ENCODE measurements at regions not wholly inside any gene's neighbourhood (a gene's known extent, or its start where the extent isn't known, plus 50 kb on each side); places are given as distances from the start of the nearest gene placed in this dataset.

- no peaks in the 10 kb centered on the region for H3K9me3 ChIP-seq
- H3K27ac ChIP-seq: no peak overlapping the region
- no peak overlapping the region for H3K4me3 ChIP-seq
- no peak for TF ChIP-seq CTCF (IDR thresholded peaks at IDR 0.05)
- intact Hi-C loops (cut with DNase I): no loop called here
- H3K27me3 ChIP-seq: no peaks in the 10 kb centered on the region
- H3K36me3 ChIP-seq: no peaks in the 10 kb centered on the region
- H3K4me1 ChIP-seq: no peaks in the 10 kb centered on the region
- no peak for DNase-seq (ENCODE audit: low spot score in 2 of 2)
Observed at GRCh38 chr16:47855431-47855830, 300.4 kb downstream of the ABCC12 start.

GRCh38 chr16:47854737-47855136 lies 301.1 kb downstream of the ABCC12 start:
- no peak for TF ChIP-seq CTCF (IDR thresholded peaks at IDR 0.05)
- no peaks in the 10 kb centered on the region for H3K36me3 ChIP-seq
- no peak for DNase-seq (ENCODE audit: low spot score in 2 of 2)
- no peaks in the 10 kb centered on the region for H3K9me3 ChIP-seq
- intact Hi-C loops (cut with DNase I): no loop called here
- no peaks in the 10 kb centered on the region for H3K4me1 ChIP-seq
- H3K4me3 ChIP-seq: no peak overlapping the region
- no peak overlapping the region for H3K27ac ChIP-seq
- H3K27me3 ChIP-seq: no peaks in the 10 kb centered on the region

- no peak for DNase-seq (ENCODE audit: low spot score in 2 of 2)
- no peaks in the 10 kb centered on the region for H3K36me3 ChIP-seq
- H3K4me1 ChIP-seq: no peaks in the 10 kb centered on the region
- TF ChIP-seq CTCF (IDR thresholded peaks at IDR 0.05): no peak
- H3K9me3 ChIP-seq: no peaks in the 10 kb centered on the region
- no peaks in the 10 kb centered on the region for H3K27me3 ChIP-seq
- H3K4me3 ChIP-seq: no peak overlapping the region
- intact Hi-C loops (cut with DNase I): no loop called here
- no peak overlapping the region for H3K27ac ChIP-seq
Observed at GRCh38 chr16:47852991-47853390, 302.8 kb downstream of the ABCC12 start.

DNA sequence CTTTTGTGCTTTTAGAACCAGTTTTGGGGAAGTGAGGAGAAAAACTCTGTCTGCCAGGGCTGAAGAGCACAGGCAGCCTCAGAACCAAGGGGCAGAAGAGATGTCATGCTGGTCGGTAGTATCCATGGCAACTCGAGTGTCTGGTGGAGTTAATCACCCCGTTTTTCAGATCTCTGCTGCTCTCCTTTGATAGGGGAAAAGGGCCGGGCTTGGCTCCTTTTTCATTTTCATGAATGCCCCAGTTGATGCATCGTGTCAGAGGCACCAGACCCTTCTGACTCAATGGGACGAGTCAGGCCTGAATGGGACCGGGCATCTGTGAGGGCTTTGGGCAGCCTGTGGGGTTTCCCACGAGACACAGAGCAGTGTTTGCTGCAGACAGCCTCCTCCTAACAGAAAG lies 304.6 kb downstream of the ABCC12 start:
- Histone ChIP-seq H3K9me3 (no peaks in the 10 kb centered on the region), H3K4me1 (no peaks in the 10 kb centered on the region), H3K27me3 (no peaks in the 10 kb centered on the region), H3K4me3 (no peak overlapping the region), H3K27ac (no peak overlapping the region), H3K36me3 (no peaks in the 10 kb centered on the region)
- DNase-seq (ENCODE audit: low spot score in 2 of 2): no peak
- intact Hi-C loops (cut with DNase I): no loop called here
- no peak for TF ChIP-seq CTCF (IDR thresholded peaks at IDR 0.05)

DNA sequence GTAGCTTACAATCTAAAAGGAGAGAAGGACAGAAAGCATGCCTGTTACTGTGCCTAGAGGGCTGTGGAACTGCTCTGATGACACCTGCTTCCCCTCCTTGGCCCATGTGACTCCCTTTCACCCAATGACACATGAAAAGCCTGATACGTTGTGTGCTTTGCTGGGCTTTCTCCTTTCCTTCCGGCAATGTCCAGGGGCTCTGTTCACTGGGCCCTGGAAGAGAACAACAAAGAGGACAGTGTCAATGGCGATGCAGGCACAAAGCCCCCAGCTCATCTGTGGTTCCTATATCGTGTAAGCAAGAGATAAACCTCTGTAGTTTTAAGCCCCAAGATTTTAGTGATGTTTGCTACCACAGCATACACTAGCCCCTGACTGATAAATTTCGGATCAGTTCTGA lies 306.1 kb downstream of the ABCC12 start:
- intact Hi-C loops (cut with DNase I): no loop called here
- H3K4me1 ChIP-seq: no peaks in the 10 kb centered on the region
- no peak for TF ChIP-seq CTCF (IDR thresholded peaks at IDR 0.05)
- no peak overlapping the region for H3K27ac ChIP-seq
- no peak for DNase-seq (ENCODE audit: low spot score in 2 of 2)
- no peaks in the 10 kb centered on the region for H3K27me3 ChIP-seq
- H3K36me3 ChIP-seq: no peaks in the 10 kb centered on the region
- H3K9me3 ChIP-seq: no peaks in the 10 kb centered on the region
- H3K4me3 ChIP-seq: no peak overlapping the region

DNA sequence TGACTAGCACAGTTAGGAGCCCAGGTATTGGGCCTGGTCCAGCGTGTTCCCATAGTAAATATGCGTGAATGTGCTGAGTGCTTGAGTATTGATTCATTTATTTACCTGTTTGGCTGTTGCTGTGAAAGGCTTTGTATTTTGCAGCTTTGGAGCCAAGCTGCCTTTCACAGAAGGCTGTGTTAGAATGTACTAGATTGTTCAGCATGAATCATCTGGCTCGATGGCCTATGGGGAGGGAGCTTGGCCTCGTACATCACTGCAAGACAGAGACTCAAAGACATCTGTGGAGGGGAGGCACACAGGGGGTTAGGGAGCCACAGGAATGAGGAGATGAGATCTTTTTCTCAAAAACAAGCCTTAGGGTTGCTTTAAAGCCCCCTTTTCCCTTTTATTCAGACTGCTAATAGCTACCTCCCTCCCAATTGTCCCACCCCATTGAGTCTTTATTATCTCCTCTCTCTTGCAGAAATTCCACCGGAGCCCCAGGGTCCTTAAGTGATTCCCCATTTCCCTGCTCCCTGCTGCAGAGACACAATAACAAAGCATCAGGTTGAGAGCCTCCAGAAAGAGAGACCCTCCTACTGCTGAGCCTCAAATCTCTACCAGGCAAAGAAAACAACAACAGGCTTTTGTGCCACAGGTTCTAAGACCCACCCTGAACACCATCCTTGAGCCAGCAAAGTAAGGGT lies 307.2 kb downstream of the ABCC12 start:
- no peaks in the 10 kb centered on the region for H3K36me3 ChIP-seq
- H3K27ac ChIP-seq: no peak overlapping the region
- no peaks in the 10 kb centered on the region for H3K27me3 ChIP-seq
- H3K9me3 ChIP-seq: no peaks in the 10 kb centered on the region
- H3K4me1 ChIP-seq: no peaks in the 10 kb centered on the region
- H3K4me3 ChIP-seq: no peak overlapping the region
- DNase-seq (ENCODE audit: low spot score in 2 of 2): no peak
- intact Hi-C loops (cut with DNase I): no loop called here
- no peak for TF ChIP-seq CTCF (IDR thresholded peaks at IDR 0.05)

Data from ascending aorta (tissue), 2 donors.